GM23248 (cell line): ENCODE measurements at regions not wholly inside any gene's neighbourhood (a gene's known extent, or its start where the extent isn't known, plus 50 kb on each side); places are given as distances from the start of the nearest gene placed in this dataset.

ENCODE experiments used
- EZH2 ChIP-seq: fragments of 200-600 bp; sonication (generic); IDR thresholded peaks from 2 replicates; pipeline ENCODE4 v1.6.1; 2018; ENCODE audit warnings: antibody characterized with exemption, mild to moderate bottlenecking; ENCODE audit not compliant: insufficient read depth, poor library complexity, severe bottlenecking
- EZH2phosphoT487 ChIP-seq: fragments of 200-600 bp; sonication (generic); IDR thresholded peaks from 2 replicates; pipeline ENCODE4 v1.6.1; 2018; ENCODE audit warnings: antibody characterized with exemption, moderate library complexity, mild to moderate bottlenecking, low read depth; ENCODE audit not compliant: insufficient read depth

DNA sequence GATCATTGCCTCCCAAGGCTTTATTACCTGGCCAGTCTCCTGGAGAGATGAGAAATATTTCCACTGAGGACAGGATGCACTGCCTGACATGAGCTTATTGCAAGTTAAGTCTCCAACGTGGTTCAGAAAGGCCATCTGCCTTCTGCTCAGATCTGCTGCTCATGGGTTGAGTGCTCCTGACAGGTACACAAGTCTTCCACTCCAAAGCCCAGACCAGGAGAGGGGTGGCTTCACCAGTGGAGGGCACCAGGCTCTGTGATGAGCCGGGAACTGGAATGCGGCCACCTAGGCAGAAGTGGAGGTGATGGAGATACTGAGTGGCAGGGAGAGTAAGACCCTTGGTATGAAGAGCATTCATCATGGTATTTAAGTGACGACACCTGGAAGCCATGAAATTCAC lies 79.5 kb upstream of the IRF2 start:
- TF ChIP-seq EZH2phosphoT487 (no peak), EZH2 (no peak)
